SK-N-MC (cell line): ENCODE measurements at regions not wholly inside any gene's neighbourhood (a gene's known extent, or its start where the extent isn't known, plus 50 kb on each side); places are given as distances from the start of the nearest gene placed in this dataset.

Experiments used
- EZH2 ChIP-seq: fragments of 200-600 bp; sonication (generic); IDR thresholded peaks from one replicate; pipeline ENCODE4 v1.6.1; 2017; ENCODE audit warnings: antibody characterized with exemption
- POLR2AphosphoS5 ChIP-seq: IDR thresholded peaks from 2 replicates; pipeline ENCODE4 v1.6.1; 2012; ENCODE audit warnings: mild to moderate bottlenecking, low read depth, low read length, borderline replicate concordance

- TF ChIP-seq POLR2AphosphoS5 (no peak), EZH2 (no peak)
Measured at GRCh38 chr4:35614120-35614519, 630.2 kb downstream of the ARAP2 start.
